ENCODE measurements at regions not wholly inside any gene's neighbourhood (a gene's known extent, or its start where the extent isn't known, plus 50 kb on each side); places are given as distances from the start of the nearest gene placed in this dataset.

- no peak for DNase-seq (ENCODE audit: low read depth in 2 of 2)
Measured at GRCh38 chr2:5482929-5483331, 209.3 kb upstream of the SOX11 start.

GRCh38 chr2:5484868-5485267 is 207.3 kb upstream of the SOX11 start:
- DNase-seq (ENCODE audit: low read depth in 2 of 2) = no peak

GRCh38 chr2:5491523-5491922 is 200.7 kb upstream of the SOX11 start:
- DNase-seq (ENCODE audit: low read depth in 2 of 2) = no peak

- DNase-seq (ENCODE audit: low read depth in 2 of 2) = no peak
Measured at GRCh38 chr2:5493256-5493655, 198.9 kb upstream of the SOX11 start.

- DNase-seq (ENCODE audit: low read depth in 2 of 2) = no peak
Measured at GRCh38 chr2:5494212-5494611, 198.0 kb upstream of the SOX11 start.

GRCh38 chr2:5495586-5495985 is 196.6 kb upstream of the SOX11 start:
- no peak for DNase-seq (ENCODE audit: low read depth in 2 of 2)

GRCh38 chr2:5497874-5498273 is 194.3 kb upstream of the SOX11 start:
- DNase-seq (ENCODE audit: low read depth in 2 of 2) = no peak

- DNase-seq (ENCODE audit: low read depth in 2 of 2) = no peak
Measured at GRCh38 chr2:5501807-5502206, 190.4 kb upstream of the SOX11 start.

GRCh38 chr2:5502385-5502784 is 189.8 kb upstream of the SOX11 start:
- DNase-seq (ENCODE audit: low read depth in 2 of 2) = no peak

- DNase-seq (ENCODE audit: low read depth in 2 of 2) = no peak
Measured at GRCh38 chr2:5504756-5505155, 187.4 kb upstream of the SOX11 start.

GRCh38 chr2:5507367-5507766 is 184.8 kb upstream of the SOX11 start:
- DNase-seq (ENCODE audit: low read depth in 2 of 2) = no peak

GRCh38 chr2:5509362-5509761 is 182.8 kb upstream of the SOX11 start:
- no peak for DNase-seq (ENCODE audit: low read depth in 2 of 2)

GRCh38 chr2:5510082-5510481 is 182.1 kb upstream of the SOX11 start:
- no peak for DNase-seq (ENCODE audit: low read depth in 2 of 2)

- no peak for DNase-seq (ENCODE audit: low read depth in 2 of 2)
Measured at GRCh38 chr2:5515693-5516092, 176.5 kb upstream of the SOX11 start.

GRCh38 chr2:5519286-5519685 is 172.9 kb upstream of the SOX11 start:
- no peak for DNase-seq (ENCODE audit: low read depth in 2 of 2)

- no peak for DNase-seq (ENCODE audit: low read depth in 2 of 2)
Measured at GRCh38 chr2:5520463-5520972, 171.7 kb upstream of the SOX11 start.

GRCh38 chr2:5521461-5521860 is 170.7 kb upstream of the SOX11 start:
- DNase-seq (ENCODE audit: low read depth in 2 of 2) = no peak

GRCh38 chr2:5524551-5524950 is 167.6 kb upstream of the SOX11 start:
- no peak for DNase-seq (ENCODE audit: low read depth in 2 of 2)

- no peak for DNase-seq (ENCODE audit: low read depth in 2 of 2)
Measured at GRCh38 chr2:5528706-5529105, 163.5 kb upstream of the SOX11 start.

GRCh38 chr2:5530011-5530696 is 162.0 kb upstream of the SOX11 start:
- DNase-seq (ENCODE audit: low read depth in 2 of 2) = no peak

GRCh38 chr2:5535301-5535700 is 156.9 kb upstream of the SOX11 start:
- DNase-seq (ENCODE audit: low read depth in 2 of 2) = no peak

GRCh38 chr2:5537180-5537688 is 154.9 kb upstream of the SOX11 start:
- no peak for DNase-seq (ENCODE audit: low read depth in 2 of 2)

- no peak for DNase-seq (ENCODE audit: low read depth in 2 of 2)
Measured at GRCh38 chr2:5538313-5538712, 153.9 kb upstream of the SOX11 start.

- no peak for DNase-seq (ENCODE audit: low read depth in 2 of 2)
Measured at GRCh38 chr2:5538772-5539171, 153.4 kb upstream of the SOX11 start.

Data from activated CD4-positive, alpha-beta T cell treated with anti-CD3 and anti-CD28 coated beads for 24 hours (primary cell).